Natural killer cell (primary cell): ENCODE measurements at regions not wholly inside any gene's neighbourhood (a gene's known extent, or its start where the extent isn't known, plus 50 kb on each side); places are given as distances from the start of the nearest gene placed in this dataset.

Experiments used
- ATAC-seq, 3 donors: fragments of 150-1000 bp in 2 of 3; fragments of 200-7000 bp in 1 of 3; cut with Tn5 transposase; 1 replicate in 1 of 3; 2 replicates in 2 of 3; pipeline ENCODE4 v1.10.0; 2021; ENCODE audit warnings: mild to moderate bottlenecking in 2 of 3, moderate library complexity in 2 of 3
- DNase-seq, 2 donors: peaks; one replicate each; pipeline versions ENCODE4 v3.0.0 to v3.0.0-alpha.2; 2013 to 2021; ENCODE audit warnings: mixed read lengths in 1 of 2
- H3K27ac ChIP-seq: one replicate; pipeline ENCODE4 v1.5.1; 2013; ENCODE audit warnings: mild to moderate bottlenecking, low read length
- H3K27me3 ChIP-seq: one replicate; pipeline ENCODE4 v1.6.1; 2013; ENCODE audit warnings: low read length; ENCODE audit not compliant: control insufficient read depth, insufficient read depth
- H3K36me3 ChIP-seq: one replicate; pipeline ENCODE4 v1.6.1; 2013; ENCODE audit warnings: low read length; ENCODE audit not compliant: control insufficient read depth, insufficient read depth
- H3K4me1 ChIP-seq: one replicate; pipeline ENCODE4 v1.6.1; 2013; ENCODE audit warnings: low read length; ENCODE audit not compliant: control insufficient read depth, insufficient read depth
- H3K4me3 ChIP-seq: one replicate; pipeline ENCODE4 v1.5.1; 2013; ENCODE audit warnings: low read length
- H3K9me3 ChIP-seq: one replicate; pipeline ENCODE4 v1.6.1; 2013; ENCODE audit warnings: low read length; ENCODE audit not compliant: control insufficient read depth, insufficient read depth
- H3K27ac Mint-ChIP-seq, 2 donors: one replicate each; pipeline ENCODE4 v1.8.0; 2022; ENCODE audit warnings: mild to moderate bottlenecking in 2 of 2, mixed read lengths in 2 of 2, moderate library complexity in 1 of 2
- H3K27me3 Mint-ChIP-seq, 2 donors: one replicate each; pipeline ENCODE4 v1.8.0; 2022; ENCODE audit warnings: low read depth in 2 of 2, mixed read lengths in 2 of 2
- H3K36me3 Mint-ChIP-seq: one replicate; pipeline ENCODE4 v1.8.0; 2022; ENCODE audit warnings: mixed read lengths
- H3K4me1 Mint-ChIP-seq, 2 donors: one replicate each; pipeline ENCODE4 v1.8.0; 2022; ENCODE audit warnings: mixed read lengths in 2 of 2
- H3K4me3 Mint-ChIP-seq: one replicate; pipeline ENCODE4 v1.8.0; 2022; ENCODE audit warnings: mild to moderate bottlenecking, moderate library complexity, mixed read lengths
- H3K9me3 Mint-ChIP-seq, 2 donors: one replicate each; pipeline ENCODE4 v1.8.0; 2022; ENCODE audit warnings: mixed read lengths in 2 of 2
- WGBS: methylation state at CpG from one replicate; pipeline ENCODE4 v1.1.7; 2013; ENCODE audit warnings: missing lambda C conversion rate; ENCODE audit not compliant: insufficient coverage; 5-methylcytosine and 5-hydroxymethylcytosine counted together
- intact Hi-C: fragments of 100-400 bp; cut with micrococcal nuclease; formaldehyde crosslinking; loops from one replicate; pipeline ENCODE4 v1.14.2; 2022
- TF ChIP-seq, protein P1 (sequence below): fragments of 200-600 bp; IDR thresholded peaks from one replicate; pipeline ENCODE4 v1.8.0; 2022; ENCODE audit warnings: antibody characterized with exemption

DNA sequence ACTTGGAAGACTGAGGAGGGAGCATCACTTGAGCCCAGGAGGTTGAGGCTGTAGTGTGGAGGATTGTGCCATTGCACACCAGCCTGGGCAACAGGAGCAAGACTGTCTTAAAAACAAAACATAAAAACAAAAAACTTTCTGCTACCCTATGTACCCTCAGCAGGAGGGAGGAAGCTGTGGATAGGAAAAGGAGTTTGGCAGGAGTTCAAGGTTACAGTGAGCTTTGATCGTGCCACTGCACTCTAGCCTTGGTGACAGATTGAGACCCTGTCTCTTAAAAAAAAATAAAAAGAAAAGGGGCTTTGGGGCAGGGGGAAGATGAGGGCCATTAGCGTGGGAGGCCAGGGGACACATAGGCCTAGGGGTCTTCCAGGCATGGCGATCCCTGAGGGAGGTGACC, 135.7 kb downstream of the DHX35 start:
- H3K27me3 Mint-ChIP-seq, result no peaks in the 10 kb centered on the region
- DNase-seq, result no peak
- H3K4me3 Mint-ChIP-seq, result no peak overlapping the region
- H3K9me3 Mint-ChIP-seq, result no peaks in the 10 kb centered on the region
- WGBS, result 53% methylated on average over 3 of the region's 3 CpGs
- H3K27me3 ChIP-seq, result no peaks in the 10 kb centered on the region
- H3K4me3 ChIP-seq, result no peak overlapping the region
- H3K36me3 Mint-ChIP-seq, result no peaks in the 10 kb centered on the region
- no peaks in the 10 kb centered on the region for H3K4me1 Mint-ChIP-seq
- H3K27ac ChIP-seq, result no peak overlapping the region
- H3K9me3 ChIP-seq, result no peaks in the 10 kb centered on the region
- TF ChIP-seq, protein P1, sequence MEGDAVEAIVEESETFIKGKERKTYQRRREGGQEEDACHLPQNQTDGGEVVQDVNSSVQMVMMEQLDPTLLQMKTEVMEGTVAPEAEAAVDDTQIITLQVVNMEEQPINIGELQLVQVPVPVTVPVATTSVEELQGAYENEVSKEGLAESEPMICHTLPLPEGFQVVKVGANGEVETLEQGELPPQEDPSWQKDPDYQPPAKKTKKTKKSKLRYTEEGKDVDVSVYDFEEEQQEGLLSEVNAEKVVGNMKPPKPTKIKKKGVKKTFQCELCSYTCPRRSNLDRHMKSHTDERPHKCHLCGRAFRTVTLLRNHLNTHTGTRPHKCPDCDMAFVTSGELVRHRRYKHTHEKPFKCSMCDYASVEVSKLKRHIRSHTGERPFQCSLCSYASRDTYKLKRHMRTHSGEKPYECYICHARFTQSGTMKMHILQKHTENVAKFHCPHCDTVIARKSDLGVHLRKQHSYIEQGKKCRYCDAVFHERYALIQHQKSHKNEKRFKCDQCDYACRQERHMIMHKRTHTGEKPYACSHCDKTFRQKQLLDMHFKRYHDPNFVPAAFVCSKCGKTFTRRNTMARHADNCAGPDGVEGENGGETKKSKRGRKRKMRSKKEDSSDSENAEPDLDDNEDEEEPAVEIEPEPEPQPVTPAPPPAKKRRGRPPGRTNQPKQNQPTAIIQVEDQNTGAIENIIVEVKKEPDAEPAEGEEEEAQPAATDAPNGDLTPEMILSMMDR, result no peak
- no peak overlapping the region for H3K27ac Mint-ChIP-seq
- no peak for ATAC-seq
- intact Hi-C loops, result no loop called here
- H3K4me1 ChIP-seq, result no peaks in the 10 kb centered on the region
- H3K36me3 ChIP-seq, result no peaks in the 10 kb centered on the region

DNA sequence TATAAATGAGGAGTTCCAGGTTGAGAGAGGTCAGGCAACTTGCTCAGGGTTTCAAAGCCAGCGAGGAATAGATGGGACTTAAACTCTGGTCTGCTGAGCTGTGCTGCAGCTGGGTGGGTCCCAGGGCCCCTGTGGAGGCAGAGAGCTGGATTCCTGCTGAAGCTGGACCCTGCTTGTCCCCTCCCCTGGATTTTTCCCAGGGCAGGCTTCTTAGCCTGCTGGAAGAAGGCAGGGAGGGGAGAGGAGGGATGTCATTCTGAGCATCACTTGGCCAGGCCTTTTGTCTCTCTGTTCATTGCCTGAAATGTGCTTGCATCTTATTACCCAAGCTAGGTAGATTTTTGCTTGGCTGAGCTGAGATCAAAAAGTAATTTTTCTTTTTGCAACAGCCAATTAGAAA, 133.7 kb downstream of the DHX35 start:
- no peaks in the 10 kb centered on the region for H3K4me1 Mint-ChIP-seq
- Histone ChIP-seq H3K9me3 (no peaks in the 10 kb centered on the region), H3K4me3 (no peak overlapping the region), H3K4me1 (no peaks in the 10 kb centered on the region), H3K36me3 (no peaks in the 10 kb centered on the region), H3K27ac (no peak overlapping the region), H3K27me3 (no peaks in the 10 kb centered on the region)
- no peak for ATAC-seq
- 86% methylated on average over 1 of the region's 1 CpG for WGBS
- no peaks in the 10 kb centered on the region for H3K27me3 Mint-ChIP-seq
- no peak for DNase-seq
- no peaks in the 10 kb centered on the region for H3K9me3 Mint-ChIP-seq
- no peak overlapping the region for H3K4me3 Mint-ChIP-seq
- intact Hi-C loops, result no loop called here
- H3K36me3 Mint-ChIP-seq, result no peaks in the 10 kb centered on the region
- no peak overlapping the region for H3K27ac Mint-ChIP-seq
- TF ChIP-seq, protein P1, result no peak

DNA sequence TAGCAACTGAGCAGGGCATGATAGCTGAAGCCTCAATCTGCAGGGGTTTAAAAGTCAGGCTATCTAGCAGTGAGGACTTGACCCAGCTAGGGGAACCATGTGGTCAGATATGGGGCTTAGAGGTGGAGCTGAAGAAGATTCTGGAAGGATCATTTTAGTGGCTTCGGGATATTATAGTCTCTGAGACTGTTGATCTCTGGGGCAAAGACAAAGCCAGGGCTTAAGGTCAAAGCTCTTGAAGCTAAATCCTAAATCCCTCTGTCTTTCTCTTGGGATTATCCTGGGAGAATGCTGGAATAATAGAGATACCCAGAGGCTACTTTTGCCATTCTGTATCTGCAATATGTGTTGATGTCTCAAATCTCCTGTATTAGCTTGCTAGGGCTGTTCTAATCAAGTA, 132.2 kb downstream of the DHX35 start:
- Histone ChIP-seq H3K4me1 (no peaks in the 10 kb centered on the region), H3K4me3 (no peak overlapping the region), H3K36me3 (no peaks in the 10 kb centered on the region), H3K27ac (no peak overlapping the region), H3K27me3 (no peaks in the 10 kb centered on the region), H3K9me3 (no peaks in the 10 kb centered on the region)
- no peak for ATAC-seq
- H3K4me1 Mint-ChIP-seq, result peaks cover 5 to 6% of the 10 kb centered on the region in 2 donors
- H3K9me3 Mint-ChIP-seq, result no peaks in the 10 kb centered on the region
- H3K27ac Mint-ChIP-seq, result no peak overlapping the region
- TF ChIP-seq, protein P1, result no peak
- no peak overlapping the region for H3K4me3 Mint-ChIP-seq
- H3K27me3 Mint-ChIP-seq, result peaks cover 0 to 2% of the 10 kb centered on the region in 2 donors
- 88% methylated on average over 1 of the region's 1 CpG for WGBS
- intact Hi-C loops, result no loop called here
- no peak for DNase-seq
- H3K36me3 Mint-ChIP-seq, result no peaks in the 10 kb centered on the region

DNA sequence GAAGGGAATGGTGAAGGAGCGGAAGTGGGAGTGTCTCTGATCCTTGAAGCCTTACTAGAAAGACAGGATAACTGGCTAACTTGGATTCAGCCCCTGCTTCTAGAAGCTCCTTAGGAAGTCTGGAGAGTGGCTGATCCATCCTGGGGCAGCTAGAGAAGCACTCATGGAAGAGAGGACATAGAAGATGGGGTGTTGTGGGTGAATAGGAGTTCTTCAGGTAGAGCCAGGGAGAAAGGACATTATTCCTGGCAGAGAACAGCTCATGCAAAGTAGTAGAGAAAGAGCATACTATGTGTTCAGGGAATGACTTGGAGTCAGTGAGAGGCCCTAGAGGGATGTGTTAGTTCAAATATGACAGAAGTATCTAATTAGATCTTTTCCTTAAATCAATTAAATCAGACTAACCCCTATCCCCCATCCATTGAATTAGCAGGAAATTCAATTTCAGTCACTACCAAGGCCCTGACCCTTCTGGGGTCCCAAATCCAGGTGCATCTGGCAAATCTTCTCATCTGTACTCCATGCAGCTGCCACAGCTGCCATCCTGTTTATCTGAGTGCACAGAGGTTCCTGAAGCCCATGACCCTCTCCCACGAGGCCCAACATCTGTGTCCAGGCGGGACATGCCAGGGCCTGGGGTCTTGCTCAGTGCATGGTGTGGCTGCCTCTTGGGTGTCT, 130.7 kb downstream of the DHX35 start:
- H3K36me3 Mint-ChIP-seq, result no peaks in the 10 kb centered on the region
- no peak for DNase-seq
- H3K36me3 ChIP-seq, result no peaks in the 10 kb centered on the region
- WGBS, result 89% methylated on average over 3 of the region's 3 CpGs
- intact Hi-C loops, result no loop called here
- no peaks in the 10 kb centered on the region for H3K4me1 ChIP-seq
- H3K9me3 ChIP-seq, result no peaks in the 10 kb centered on the region
- H3K27me3 Mint-ChIP-seq, result peaks cover 0 to 2% of the 10 kb centered on the region in 2 donors
- H3K27me3 ChIP-seq, result no peaks in the 10 kb centered on the region
- no peaks in the 10 kb centered on the region for H3K9me3 Mint-ChIP-seq
- no peak overlapping the region for H3K4me3 ChIP-seq
- TF ChIP-seq, protein P1, result no peak
- no peak overlapping the region for H3K27ac ChIP-seq
- no peak overlapping the region for H3K4me3 Mint-ChIP-seq
- ATAC-seq, result no peak
- H3K4me1 Mint-ChIP-seq, result peaks cover 15 to 17% of the 10 kb centered on the region in 2 donors
- H3K27ac Mint-ChIP-seq, result no peak overlapping the region
